ENCODE measurements at regions not wholly inside any gene's neighbourhood (a gene's known extent, or its start where the extent isn't known, plus 50 kb on each side); places are given as distances from the start of the nearest gene placed in this dataset.
"Not testable (repeated sequence)": the region's sequence is repeated elsewhere in the genome, so short reads cannot be mapped to it uniquely, and the experiment has no call there.

DNA sequence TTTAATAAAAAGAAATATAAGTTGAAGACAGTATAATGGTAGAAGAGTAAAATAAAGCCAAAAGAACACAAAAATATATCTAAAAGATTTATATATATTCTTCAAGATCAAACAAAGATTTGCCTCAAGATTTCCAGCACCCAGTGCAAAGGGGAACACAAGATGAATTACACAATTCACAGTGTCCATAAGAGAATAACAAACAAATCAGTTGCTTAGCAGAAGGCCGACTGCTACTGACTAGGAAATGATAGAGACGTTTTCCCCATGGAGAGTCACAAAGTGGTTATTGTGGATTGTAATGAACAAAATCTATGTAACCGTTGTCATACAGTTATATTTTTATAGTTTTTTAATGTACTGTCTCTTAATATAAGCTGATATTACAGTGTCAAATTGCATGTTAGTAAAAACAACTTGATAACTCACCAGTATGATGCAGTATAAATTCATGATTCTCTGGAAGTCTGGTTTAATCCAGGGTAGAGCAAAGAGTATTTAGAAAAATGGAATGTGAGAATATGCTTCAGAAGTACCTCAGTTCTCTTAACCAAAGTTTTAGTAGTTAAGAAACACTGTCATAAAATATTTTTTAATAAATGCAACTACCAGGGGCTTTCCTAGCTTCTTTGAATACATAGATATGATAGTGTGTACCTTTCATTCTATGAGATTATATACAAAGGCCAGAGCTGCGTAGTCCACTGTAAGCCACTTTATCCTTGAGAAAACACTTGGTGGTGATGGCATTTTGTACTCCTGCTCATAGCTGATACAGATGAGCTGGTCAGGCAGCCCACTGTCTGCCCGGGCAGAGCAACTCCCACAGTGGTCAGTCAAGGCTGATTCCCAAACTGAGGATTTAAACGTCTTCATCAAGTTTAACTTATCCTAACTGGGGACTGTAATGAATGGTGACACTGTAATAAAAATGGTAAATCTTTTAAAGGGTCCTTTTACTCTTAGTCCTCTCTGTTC, 180.5 kb upstream of the DTNA start:
- H3K4me3 ChIP-seq = no peak overlapping the region
- no peaks in the 10 kb centered on the region for H3F3A ChIP-seq (ENCODE audit: insufficient read depth)
- no peak overlapping the region for H3K4me2 ChIP-seq (ENCODE audit: unreplicated experiment)
- no peaks in the 10 kb centered on the region for H4K20me1 ChIP-seq (ENCODE audit: insufficient read depth)
- H3K79me2 ChIP-seq (ENCODE audit: insufficient read depth) = no peaks in the 10 kb centered on the region
- DNase-seq = no peak
- no peaks in the 10 kb centered on the region for H3K4me1 ChIP-seq (ENCODE audit: insufficient read depth)
- in situ Hi-C loops (cut with MboI) = no loop called here
- 70 to 72% methylated on average over 6 of the region's 6 CpGs for WGBS, 2 experiments (ENCODE audit: low coverage in 1 of 2, low lambda C conversion rate in 2 of 2, missing lambda C conversion rate in 2 of 2)
- no peak overlapping the region for H3K9ac ChIP-seq
- no peak overlapping the region for H2AFZ ChIP-seq
- no peak overlapping the region for H3K27ac ChIP-seq
- H3K9me3 ChIP-seq (ENCODE audit: low read depth) = no peaks in the 10 kb centered on the region
- H3K27me3 ChIP-seq (replicated peaks; ENCODE audit: insufficient read depth) = no peaks in the 10 kb centered on the region; the same call in 1 of the 2 replicates
- H3K36me3 ChIP-seq (ENCODE audit: low read depth) = no peaks in the 10 kb centered on the region
- H3K9me2 ChIP-seq (ENCODE audit: insufficient read depth) = no peaks in the 10 kb centered on the region
- TF ChIP-seq EZH2 (IDR thresholded peaks at IDR 0.05; ENCODE audit: insufficient read depth, poor library complexity, severe bottlenecking) (no peak), EZH2phosphoT487 (IDR thresholded peaks at IDR 0.05; ENCODE audit: insufficient read depth, low read depth) (no peak)

DNA sequence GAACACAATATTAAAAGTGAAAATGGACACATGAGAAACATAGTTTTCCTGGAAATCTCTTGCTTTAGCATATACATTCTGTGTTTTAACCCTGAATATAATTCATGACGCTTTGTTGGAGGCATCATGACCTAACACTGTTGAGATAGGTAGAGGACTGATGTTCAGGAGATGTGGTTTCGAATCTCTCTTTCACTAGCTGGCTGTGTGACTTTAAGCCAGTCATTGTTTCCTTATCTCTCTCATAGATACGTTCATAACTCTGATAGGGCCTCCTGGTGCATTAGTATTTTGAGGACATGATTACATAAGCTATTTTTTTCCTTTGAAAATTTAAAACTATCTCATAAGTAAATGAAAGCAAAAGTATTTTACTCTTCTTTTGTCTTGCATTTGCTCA, 179.0 kb upstream of the DTNA start:
- in situ Hi-C loops (cut with MboI) = no loop called here
- TF ChIP-seq EZH2phosphoT487 (IDR thresholded peaks at IDR 0.05; ENCODE audit: insufficient read depth, low read depth) (no peak), EZH2 (IDR thresholded peaks at IDR 0.05; ENCODE audit: insufficient read depth, poor library complexity, severe bottlenecking) (no peak)
- Histone ChIP-seq H3K27me3 (replicated peaks; ENCODE audit: insufficient read depth) (no peaks in the 10 kb centered on the region; the same call in 1 of the 2 replicates), H3K9ac (no peak overlapping the region), H3K27ac (no peak overlapping the region), H3K4me1 (ENCODE audit: insufficient read depth) (no peaks in the 10 kb centered on the region), H3F3A (ENCODE audit: insufficient read depth) (no peaks in the 10 kb centered on the region), H2AFZ (no peak overlapping the region), H4K20me1 (ENCODE audit: insufficient read depth) (no peaks in the 10 kb centered on the region), H3K4me2 (ENCODE audit: unreplicated experiment) (no peak overlapping the region), H3K9me3 (ENCODE audit: low read depth) (no peaks in the 10 kb centered on the region), H3K9me2 (ENCODE audit: insufficient read depth) (no peaks in the 10 kb centered on the region), H3K79me2 (ENCODE audit: insufficient read depth) (no peaks in the 10 kb centered on the region), H3K36me3 (ENCODE audit: low read depth) (no peaks in the 10 kb centered on the region), H3K4me3 (no peak overlapping the region)
- DNase-seq = no peak
- 67 to 78% methylated on average over 3 of the region's 3 CpGs for WGBS, 2 experiments (ENCODE audit: low coverage in 1 of 2, low lambda C conversion rate in 2 of 2, missing lambda C conversion rate in 2 of 2)

DNA sequence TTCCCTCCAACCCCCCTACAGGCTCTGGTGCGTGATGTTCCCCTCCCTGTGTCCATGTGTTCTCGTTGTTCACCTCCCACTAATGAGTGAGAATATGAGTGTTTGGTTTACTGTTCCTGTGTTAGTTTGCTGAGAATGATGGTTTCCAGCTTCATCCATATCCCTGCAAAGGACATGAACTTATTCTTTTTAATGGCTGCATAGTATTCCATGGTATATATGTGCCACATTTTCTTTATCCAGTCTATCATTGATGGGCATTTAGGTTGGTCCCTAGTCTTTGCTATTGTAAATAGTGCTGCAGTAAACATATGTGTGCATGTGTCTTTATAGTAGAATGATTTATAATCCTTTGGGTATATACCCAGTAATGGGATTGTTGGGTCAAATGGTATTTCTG, 175.5 kb upstream of the DTNA start:
- WGBS, 2 experiments (ENCODE audit: low coverage in 1 of 2, low lambda C conversion rate in 2 of 2, missing lambda C conversion rate in 2 of 2) = 81 to 84% methylated on average over 2 of the region's 2 CpGs
- H3F3A ChIP-seq (ENCODE audit: insufficient read depth); H3K9me2 ChIP-seq (ENCODE audit: insufficient read depth); H3K4me3 ChIP-seq; H3K9ac ChIP-seq; H3K27me3 ChIP-seq (replicated peaks; ENCODE audit: insufficient read depth); H3K79me2 ChIP-seq (ENCODE audit: insufficient read depth); H3K27ac ChIP-seq; DNase-seq; in situ Hi-C loops (cut with MboI); H3K4me1 ChIP-seq (ENCODE audit: insufficient read depth); H4K20me1 ChIP-seq (ENCODE audit: insufficient read depth); H3K4me2 ChIP-seq (ENCODE audit: unreplicated experiment); H2AFZ ChIP-seq; H3K9me3 ChIP-seq (ENCODE audit: low read depth); H3K36me3 ChIP-seq (ENCODE audit: low read depth): not testable (repeated sequence)

DNA sequence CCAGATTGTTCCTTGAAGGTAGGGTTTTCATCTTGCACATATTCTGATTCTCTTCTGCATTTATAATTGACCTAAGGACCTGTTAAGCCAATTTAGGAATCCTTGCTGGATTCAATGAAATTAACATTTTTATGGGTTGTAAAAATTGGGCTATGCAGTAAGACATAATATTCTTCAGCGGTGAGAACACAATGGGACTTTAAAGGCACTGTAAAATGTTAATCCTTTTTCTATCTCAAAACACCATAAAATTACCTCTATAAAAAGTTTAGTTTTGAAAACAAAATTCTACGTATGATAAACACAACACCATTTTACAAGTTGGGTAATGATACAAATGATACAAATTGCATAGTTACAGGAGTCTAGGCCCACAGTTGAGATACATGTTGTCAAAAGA, 169.2 kb upstream of the DTNA start:
- DNase-seq = no peak
- in situ Hi-C loops (cut with MboI) = no loop called here
- H3K9me3 ChIP-seq (ENCODE audit: low read depth) = no peaks in the 10 kb centered on the region
- no peaks in the 10 kb centered on the region for H3K27me3 ChIP-seq (replicated peaks; ENCODE audit: insufficient read depth)
- H3K27ac ChIP-seq = no peak overlapping the region
- no peaks in the 10 kb centered on the region for H3K79me2 ChIP-seq (ENCODE audit: insufficient read depth)
- H3K9ac ChIP-seq = no peak overlapping the region
- WGBS, 2 experiments (ENCODE audit: low coverage in 1 of 2, low lambda C conversion rate in 2 of 2, missing lambda C conversion rate in 2 of 2) = 80 to 83% methylated on average over 2 of the region's 2 CpGs
- no peaks in the 10 kb centered on the region for H3K9me2 ChIP-seq (ENCODE audit: insufficient read depth)
- TF ChIP-seq EZH2 (IDR thresholded peaks at IDR 0.05; ENCODE audit: insufficient read depth, poor library complexity, severe bottlenecking) (no peak), EZH2phosphoT487 (IDR thresholded peaks at IDR 0.05; ENCODE audit: insufficient read depth, low read depth) (no peak)
- H3K4me2 ChIP-seq (ENCODE audit: unreplicated experiment) = no peak overlapping the region
- no peaks in the 10 kb centered on the region for H3K4me1 ChIP-seq (ENCODE audit: insufficient read depth)
- no peaks in the 10 kb centered on the region for H4K20me1 ChIP-seq (ENCODE audit: insufficient read depth)
- H3K4me3 ChIP-seq = no peak overlapping the region
- H3F3A ChIP-seq (ENCODE audit: insufficient read depth) = no peaks in the 10 kb centered on the region
- H2AFZ ChIP-seq = no peak overlapping the region
- no peaks in the 10 kb centered on the region for H3K36me3 ChIP-seq (ENCODE audit: low read depth)
